Stomach (tissue), 8 donors: ENCODE measurements at regions not wholly inside any gene's neighbourhood (a gene's known extent, or its start where the extent isn't known, plus 50 kb on each side); places are given as distances from the start of the nearest gene placed in this dataset.

Experiments used
- DNase-seq, 2 donors: peaks; one replicate each; pipeline versions ENCODE4 v3.0.0 to v3.0.0-alpha.2; 2013 to 2019
- H3K27ac ChIP-seq, 5 donors: fragments of 200-600 bp in 4 of 5; sonication (generic) in 4 of 5; one replicate each; pipeline ENCODE4 v1.5.1; 2013 to 2019; ENCODE audit warnings: mild to moderate bottlenecking in 1 of 5, moderate library complexity in 1 of 5
- H3K27me3 ChIP-seq, 3 donors: fragments of 200-600 bp; sonication (generic); one replicate each; pipeline ENCODE4 v1.5.1; 2017 to 2019; ENCODE audit warnings: mixed run types in 1 of 3
- H3K36me3 ChIP-seq, 4 donors: fragments of 200-600 bp; sonication (generic); 1 replicate in 3 of 4; 2 replicates in 1 of 4; pipeline ENCODE4 v1.5.1; 2016 to 2019
- H3K4me1 ChIP-seq, 4 donors: fragments of 200-600 bp; sonication (generic); one replicate each; pipeline ENCODE4 v1.5.1; 2016 to 2019
- H3K4me3 ChIP-seq, 4 donors: fragments of 200-600 bp; sonication (generic) in 3 of 4; one replicate each; pipeline ENCODE4 v1.5.1; 2016 to 2019; ENCODE audit warnings: mild to moderate bottlenecking in 1 of 4
- H3K9me3 ChIP-seq, 4 donors: fragments of 200-600 bp; sonication (generic); one replicate each; pipeline ENCODE4 v1.5.1; 2016 to 2019
- EP300 ChIP-seq: sonication (generic); formaldehyde crosslinking; IDR thresholded peaks from one replicate; pipeline ENCODE4 v1.6.1; 2017; ENCODE audit warnings: antibody characterized with exemption
- POLR2A ChIP-seq, 4 donors: fragments of 450-650 bp; IDR thresholded peaks; one replicate each; pipeline ENCODE4 v1.6.1; 2016; ENCODE audit warnings: antibody characterized with exemption in 4 of 4, control low read depth in 2 of 4, mild to moderate bottlenecking in 1 of 4, moderate library complexity in 1 of 4
- POLR2AphosphoS5 ChIP-seq, 3 donors: sonication (generic); formaldehyde crosslinking; IDR thresholded peaks; one replicate each; pipeline ENCODE4 v1.6.1; 2016; ENCODE audit warnings: antibody characterized with exemption in 3 of 3
- WGBS, 5 donors: extraction: QIAGEN DNeasy Blood & Tissue Kit in 3 of 5; methylation state at CpG; one replicate each; pipeline versions ENCODE4 v1.1.5 to v1.1.7; 2013 to 2018; 5-methylcytosine and 5-hydroxymethylcytosine counted together
- intact Hi-C: fragments of 100-400 bp; cut with DNase I; formaldehyde crosslinking; loops from one replicate; pipeline ENCODE4 v1.15.1; 2023; ENCODE audit warnings: low total_unique reads
- TF ChIP-seq, protein P1 (sequence below), 7 experiments: fragments of 450-650 bp in 4 of 7; fragments of 200-600 bp in 3 of 7; sonication (generic) in 3 of 7; IDR thresholded peaks; one replicate each; pipeline ENCODE4 v1.5.1; 2016 to 2019; ENCODE audit warnings: antibody characterized with exemption in 7 of 7, control low read depth in 2 of 7, mild to moderate bottlenecking in 1 of 7
- donor health status: healthy with polysubstance abuse.
- donor health status: Bipolar disorder and iron deficiency.
- donor health status: healthy.

DNA sequence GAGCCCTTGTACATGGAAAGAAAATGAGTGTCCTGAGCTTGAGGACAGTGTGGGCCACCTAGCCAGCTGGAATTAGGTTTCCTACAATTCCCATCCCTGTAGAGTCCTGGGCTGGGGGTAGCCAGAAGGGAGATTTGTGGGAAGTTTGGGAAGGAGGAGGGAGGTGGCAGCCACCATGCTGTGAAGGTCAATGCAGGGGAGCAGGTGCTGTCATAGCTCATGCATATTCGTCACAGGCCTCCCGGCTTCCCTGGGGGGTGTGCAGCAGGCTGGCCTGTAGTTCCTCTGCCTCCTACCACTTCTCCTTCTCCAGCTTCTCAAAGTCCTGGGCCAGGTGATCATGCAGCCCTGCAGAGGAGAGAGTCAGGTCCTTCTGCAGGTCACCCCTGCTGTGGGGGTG, 121.3 kb downstream of the TBX3 start:
- Histone ChIP-seq H3K27me3 (no peaks in the 10 kb centered on the region), H3K9me3 (no peaks in the 10 kb centered on the region), H3K36me3 (no peaks in the 10 kb centered on the region), H3K27ac (no peak overlapping the region), H3K4me3 (no peak overlapping the region), H3K4me1 (no peaks in the 10 kb centered on the region)
- no peak for DNase-seq
- WGBS, 5 donors = 42 to 59% (median 54%) methylated on average over 2 of the region's 2 CpGs
- intact Hi-C loops = no loop called here
- TF ChIP-seq, protein P1, sequence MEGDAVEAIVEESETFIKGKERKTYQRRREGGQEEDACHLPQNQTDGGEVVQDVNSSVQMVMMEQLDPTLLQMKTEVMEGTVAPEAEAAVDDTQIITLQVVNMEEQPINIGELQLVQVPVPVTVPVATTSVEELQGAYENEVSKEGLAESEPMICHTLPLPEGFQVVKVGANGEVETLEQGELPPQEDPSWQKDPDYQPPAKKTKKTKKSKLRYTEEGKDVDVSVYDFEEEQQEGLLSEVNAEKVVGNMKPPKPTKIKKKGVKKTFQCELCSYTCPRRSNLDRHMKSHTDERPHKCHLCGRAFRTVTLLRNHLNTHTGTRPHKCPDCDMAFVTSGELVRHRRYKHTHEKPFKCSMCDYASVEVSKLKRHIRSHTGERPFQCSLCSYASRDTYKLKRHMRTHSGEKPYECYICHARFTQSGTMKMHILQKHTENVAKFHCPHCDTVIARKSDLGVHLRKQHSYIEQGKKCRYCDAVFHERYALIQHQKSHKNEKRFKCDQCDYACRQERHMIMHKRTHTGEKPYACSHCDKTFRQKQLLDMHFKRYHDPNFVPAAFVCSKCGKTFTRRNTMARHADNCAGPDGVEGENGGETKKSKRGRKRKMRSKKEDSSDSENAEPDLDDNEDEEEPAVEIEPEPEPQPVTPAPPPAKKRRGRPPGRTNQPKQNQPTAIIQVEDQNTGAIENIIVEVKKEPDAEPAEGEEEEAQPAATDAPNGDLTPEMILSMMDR (IDR thresholded peaks at IDR 0.05) = no peak
- no peak for TF ChIP-seq POLR2A (IDR thresholded peaks at IDR 0.05)

DNA sequence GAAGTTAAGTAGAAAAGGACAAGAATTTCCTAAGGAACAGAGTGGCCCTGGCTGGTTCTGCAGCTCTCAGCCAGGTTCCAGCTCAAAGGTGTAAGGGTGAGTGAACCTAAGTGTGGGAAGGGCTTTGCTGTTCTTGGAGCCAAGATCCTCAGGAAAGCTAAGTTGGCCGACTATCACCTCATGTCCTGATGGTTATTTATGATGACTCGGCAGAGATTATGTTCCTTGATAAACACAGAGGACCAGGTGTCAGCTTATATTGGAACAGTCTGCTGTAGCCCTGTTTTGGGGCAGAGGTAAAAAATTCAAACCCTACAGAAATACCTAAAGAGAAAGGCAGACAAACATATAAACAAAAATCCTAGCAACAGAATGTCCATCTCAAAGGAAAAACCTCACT, 128.5 kb downstream of the TBX3 start:
- TF ChIP-seq, protein P1 (IDR thresholded peaks at IDR 0.05) = no peak
- TF ChIP-seq POLR2A (IDR thresholded peaks at IDR 0.05) = no peak
- TF ChIP-seq POLR2AphosphoS5 (IDR thresholded peaks at IDR 0.05) = no peak
- no peak for TF ChIP-seq EP300
- Histone ChIP-seq H3K27me3 (no peaks in the 10 kb centered on the region), H3K4me1 (no peaks in the 10 kb centered on the region), H3K27ac (no peak overlapping the region), H3K9me3 (no peaks in the 10 kb centered on the region), H3K4me3 (no peak overlapping the region), H3K36me3 (no peaks in the 10 kb centered on the region)
- DNase-seq = no peak
- 32 to 55% (median 51%) methylated on average over 2 of the region's 2 CpGs for WGBS, 5 donors
- intact Hi-C loops = no loop called here

DNA sequence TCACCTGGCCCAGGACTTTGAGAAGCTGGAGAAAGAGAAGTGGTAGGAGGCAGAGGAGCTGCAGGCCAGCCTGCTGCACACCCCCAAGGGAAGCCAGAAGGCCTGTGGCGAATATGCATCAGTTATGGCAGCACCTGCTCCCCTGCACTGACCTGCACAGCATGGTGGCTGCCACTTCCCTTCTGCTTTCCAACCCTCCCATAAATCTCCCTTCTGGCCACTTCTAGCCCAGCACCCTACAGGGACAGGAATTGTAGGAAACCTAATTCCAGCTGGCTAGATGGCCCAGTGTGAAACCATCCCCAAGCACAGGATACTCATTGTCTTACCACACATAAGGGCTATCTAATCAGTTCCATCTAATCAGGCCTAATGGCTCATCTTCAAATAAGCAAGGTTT, 136.3 kb downstream of the TBX3 start:
- TF ChIP-seq EP300 = no peak
- no peak for TF ChIP-seq POLR2A (IDR thresholded peaks at IDR 0.05)
- TF ChIP-seq, protein P1 (IDR thresholded peaks at IDR 0.05) = no peak
- TF ChIP-seq POLR2AphosphoS5 (IDR thresholded peaks at IDR 0.05) = no peak
- 77 to 93% (median 86%) methylated on average over 1 of the region's 1 CpG for WGBS, 5 donors
- Histone ChIP-seq H3K36me3 (no peaks in the 10 kb centered on the region), H3K27ac (no peak overlapping the region), H3K27me3 (peaks cover 0 to 4% (median 0%) of the 10 kb centered on the region in 3 donors), H3K4me3 (no peak overlapping the region), H3K9me3 (no peaks in the 10 kb centered on the region), H3K4me1 (no peaks in the 10 kb centered on the region)
- intact Hi-C loops = no loop called here
- no peak for DNase-seq

DNA sequence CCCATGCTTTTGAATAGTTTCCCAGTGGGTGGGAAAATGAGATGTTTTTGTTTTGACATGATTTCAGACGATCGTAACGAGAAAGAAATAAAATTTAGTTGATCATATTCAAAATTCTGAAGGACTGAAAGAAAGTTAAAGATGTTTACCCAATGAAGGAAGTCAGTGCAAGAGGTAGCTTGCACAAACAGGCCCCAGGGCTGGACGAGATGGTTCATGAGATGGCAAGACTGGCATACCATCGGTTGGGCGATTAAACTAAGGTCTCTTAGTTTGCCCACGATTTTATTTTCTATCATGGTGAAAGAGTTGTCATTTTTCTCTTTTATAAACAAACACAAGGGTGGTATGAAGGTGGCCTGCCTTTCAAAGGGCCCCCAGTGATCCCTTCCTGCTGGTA, 124.5 kb upstream of the TBX5 start:
- 69 to 78% (median 76%) methylated on average over 7 of the region's 7 CpGs for WGBS, 5 donors

More for the DNA sequence above, 124.5 kb upstream of the TBX5 start:
- DNase-seq = no peak
- intact Hi-C loops = no loop called here
- H3K9me3 ChIP-seq = no peaks in the 10 kb centered on the region
- no peak overlapping the region for H3K27ac ChIP-seq
- peaks cover 0 to 16% (median 0%) of the 10 kb centered on the region in 3 donors for H3K27me3 ChIP-seq
- H3K36me3 ChIP-seq = no peaks in the 10 kb centered on the region
- TF ChIP-seq, protein P1 (IDR thresholded peaks at IDR 0.05) = no peak
- TF ChIP-seq POLR2AphosphoS5 (IDR thresholded peaks at IDR 0.05) (no peak), POLR2A (IDR thresholded peaks at IDR 0.05) (no peak), EP300 (no peak)
- no peak overlapping the region for H3K4me3 ChIP-seq
- no peaks in the 10 kb centered on the region for H3K4me1 ChIP-seq
